SK-N-SH (cell line): ENCODE measurements at regions not wholly inside any gene's neighbourhood (a gene's known extent, or its start where the extent isn't known, plus 50 kb on each side); places are given as distances from the start of the nearest gene placed in this dataset.

Experiments
- CHD2 ChIP-seq: fragments of 150-350 bp; IDR thresholded peaks from 2 replicates; pipeline ENCODE4 v1.6.1; 2018; ENCODE audit warnings: low read length; ENCODE audit not compliant: partially characterized antibody
- CTCF ChIP-seq: fragments of 200-600 bp; sonication (generic); IDR thresholded peaks from 2 replicates; pipeline ENCODE4 v1.6.1; 2017; ENCODE audit warnings: antibody characterized with exemption, mild to moderate bottlenecking, moderate library complexity
- EZH2phosphoT487 ChIP-seq: fragments of 200-600 bp; sonication (generic); IDR thresholded peaks from 2 replicates; pipeline ENCODE4 v1.6.1; 2017; ENCODE audit warnings: low read depth, mixed run types, mild to moderate bottlenecking, antibody characterized with exemption, moderate library complexity, borderline replicate concordance
- FOXM1 ChIP-seq: IDR thresholded peaks from 2 replicates; pipeline ENCODE4 v1.4.0; 2012; ENCODE audit warnings: low read depth, mild to moderate bottlenecking
- GABPA ChIP-seq: IDR thresholded peaks from 2 replicates; pipeline ENCODE4 v1.4.0; 2012; ENCODE audit warnings: low read depth, mild to moderate bottlenecking
- JUND ChIP-seq: IDR thresholded peaks from 2 replicates; pipeline ENCODE4 v1.4.0; 2012
- NFIC ChIP-seq: IDR thresholded peaks from 2 replicates; pipeline ENCODE4 v1.4.0; 2012; ENCODE audit warnings: borderline replicate concordance
- PBX3 ChIP-seq: IDR thresholded peaks from 2 replicates; pipeline ENCODE4; 2012
- POLR2AphosphoS5 ChIP-seq: IDR thresholded peaks from 2 replicates; pipeline ENCODE4 v1.6.1; 2012; ENCODE audit warnings: low read depth, low read length
- RAD21 ChIP-seq: IDR thresholded peaks from 2 replicates; pipeline ENCODE4 v1.6.1; 2012; ENCODE audit warnings: mild to moderate bottlenecking, low read length
- REST ChIP-seq: IDR thresholded peaks from 2 replicates; pipeline ENCODE4 v1.6.1; 2012; ENCODE audit warnings: mild to moderate bottlenecking, low read depth, low read length, moderate library complexity
- RFX5 ChIP-seq: IDR thresholded peaks from 2 replicates; pipeline ENCODE4 v1.6.1; 2012; ENCODE audit warnings: mild to moderate bottlenecking, improper control_type of control experiment, low read length
- USF1 ChIP-seq: IDR thresholded peaks from 2 replicates; pipeline ENCODE4 v1.4.0; 2012; ENCODE audit warnings: low read depth, borderline replicate concordance
- YY1 ChIP-seq: IDR thresholded peaks from 2 replicates; pipeline ENCODE4 v1.4.0; 2012; ENCODE audit warnings: low read depth, mild to moderate bottlenecking

GRCh38 chr4:165626316-165626715 is 246.7 kb upstream of the TLL1 start:
- TF ChIP-seq RAD21: no peak
- TF ChIP-seq EZH2phosphoT487: no peak
- no peak for TF ChIP-seq REST
- TF ChIP-seq PBX3: no peak
- no peak for TF ChIP-seq CTCF
- TF ChIP-seq CHD2: no peak
- TF ChIP-seq GABPA: no peak
- TF ChIP-seq RFX5: no peak
- no peak for TF ChIP-seq NFIC
- no peak for TF ChIP-seq POLR2AphosphoS5
- TF ChIP-seq FOXM1: no peak
- no peak for TF ChIP-seq USF1
- no peak for TF ChIP-seq JUND
- no peak for TF ChIP-seq YY1
